ENCODE measurements at regions not wholly inside any gene's neighbourhood (a gene's known extent, or its start where the extent isn't known, plus 50 kb on each side); places are given as distances from the start of the nearest gene placed in this dataset.

GRCh38 chr18:38367473-38367872 is 801.9 kb upstream of the CELF4 start:
- no peak overlapping the region for H3K9ac ChIP-seq
- H3K79me2 ChIP-seq (ENCODE audit: insufficient read depth, low read depth): no peaks in the 10 kb centered on the region
- no peak overlapping the region for H2AFZ ChIP-seq (ENCODE audit: low read depth)
- no peak overlapping the region for H3K27ac ChIP-seq
- peak; percentile 21; the same call in 1 of the 2 replicates for TF ChIP-seq CTCF (conservative IDR thresholded peaks at IDR 0.05; ENCODE audit: low read depth, low read length)
- H3K4me3 ChIP-seq (IDR thresholded peaks at IDR 0.05; ENCODE audit: insufficient read depth, low read depth, low read length): no peak overlapping the region
- H3K27me3 ChIP-seq (ENCODE audit: insufficient read depth, low read depth): no peaks in the 10 kb centered on the region
- no peaks in the 10 kb centered on the region for H4K20me1 ChIP-seq (ENCODE audit: insufficient read depth)
- peak overlapping the region; percentile 17; the same call in 1 of the 2 replicates for H3K4me2 ChIP-seq
- peaks cover 40% of the 10 kb centered on the region for H3K4me1 ChIP-seq (ENCODE audit: low read depth, poor library complexity, severe bottlenecking)
- no peaks in the 10 kb centered on the region for H3K36me3 ChIP-seq (ENCODE audit: insufficient read depth)

GRCh38 chr18:38362286-38362792 is 796.7 kb upstream of the CELF4 start:
- no peak overlapping the region for H3K4me3 ChIP-seq (IDR thresholded peaks at IDR 0.05; ENCODE audit: insufficient read depth, low read depth, low read length)
- no peak for TF ChIP-seq CTCF (conservative IDR thresholded peaks at IDR 0.05; ENCODE audit: low read depth, low read length)
- H3K4me2 ChIP-seq: no peak overlapping the region
- H3K4me1 ChIP-seq (ENCODE audit: low read depth, poor library complexity, severe bottlenecking): peaks cover 9% of the 10 kb centered on the region
- no peak overlapping the region for H3K9ac ChIP-seq
- H2AFZ ChIP-seq (ENCODE audit: low read depth): no peak overlapping the region
- H3K36me3 ChIP-seq (ENCODE audit: insufficient read depth): no peaks in the 10 kb centered on the region
- no peaks in the 10 kb centered on the region for H3K79me2 ChIP-seq (ENCODE audit: insufficient read depth, low read depth)
- no peak overlapping the region for H3K27ac ChIP-seq
- no peaks in the 10 kb centered on the region for H4K20me1 ChIP-seq (ENCODE audit: insufficient read depth)
- no peaks in the 10 kb centered on the region for H3K27me3 ChIP-seq (ENCODE audit: insufficient read depth, low read depth)

- H3K36me3 ChIP-seq (ENCODE audit: insufficient read depth): no peaks in the 10 kb centered on the region
- no peak overlapping the region for H3K4me3 ChIP-seq (IDR thresholded peaks at IDR 0.05; ENCODE audit: insufficient read depth, low read depth, low read length)
- H4K20me1 ChIP-seq (ENCODE audit: insufficient read depth): no peaks in the 10 kb centered on the region
- no peaks in the 10 kb centered on the region for H3K4me1 ChIP-seq (ENCODE audit: low read depth, poor library complexity, severe bottlenecking)
- no peaks in the 10 kb centered on the region for H3K27me3 ChIP-seq (ENCODE audit: insufficient read depth, low read depth)
- H3K9ac ChIP-seq: no peak overlapping the region
- no peak for TF ChIP-seq CTCF (conservative IDR thresholded peaks at IDR 0.05; ENCODE audit: low read depth, low read length)
- no peak overlapping the region for H2AFZ ChIP-seq (ENCODE audit: low read depth)
- H3K79me2 ChIP-seq (ENCODE audit: insufficient read depth, low read depth): no peaks in the 10 kb centered on the region
- H3K27ac ChIP-seq: no peak overlapping the region
- no peak overlapping the region for H3K4me2 ChIP-seq
These were observed 793.4 kb upstream of the CELF4 start for GRCh38 chr18:38358805-38359657.

GRCh38 chr18:38353149-38353548 is 787.6 kb upstream of the CELF4 start:
- no peak overlapping the region for H3K27ac ChIP-seq
- TF ChIP-seq CTCF (conservative IDR thresholded peaks at IDR 0.05; ENCODE audit: low read depth, low read length): no peak
- no peaks in the 10 kb centered on the region for H3K36me3 ChIP-seq (ENCODE audit: insufficient read depth)
- no peaks in the 10 kb centered on the region for H3K79me2 ChIP-seq (ENCODE audit: insufficient read depth, low read depth)
- H4K20me1 ChIP-seq (ENCODE audit: insufficient read depth): no peaks in the 10 kb centered on the region
- no peak overlapping the region for H3K4me2 ChIP-seq
- H2AFZ ChIP-seq (ENCODE audit: low read depth): no peak overlapping the region
- H3K4me3 ChIP-seq (IDR thresholded peaks at IDR 0.05; ENCODE audit: insufficient read depth, low read depth, low read length): no peak overlapping the region
- H3K27me3 ChIP-seq (ENCODE audit: insufficient read depth, low read depth): no peaks in the 10 kb centered on the region
- H3K9ac ChIP-seq: no peak overlapping the region
- no peaks in the 10 kb centered on the region for H3K4me1 ChIP-seq (ENCODE audit: low read depth, poor library complexity, severe bottlenecking)
